Right forelimb (tissue), 1 donor: ENCODE measurements at regions not wholly inside any gene's neighbourhood (a gene's known extent, or its start where the extent isn't known, plus 50 kb on each side); places are given as distances from the start of the nearest gene placed in this dataset.
"Not testable (repeated sequence)": the region's sequence is repeated elsewhere in the genome, so short reads cannot be mapped to it uniquely, and the experiment has no call there.

ENCODE experiments used
- DNase-seq: peaks from one replicate; pipeline ENCODE4 v3.0.0-alpha.2; 2018

DNA sequence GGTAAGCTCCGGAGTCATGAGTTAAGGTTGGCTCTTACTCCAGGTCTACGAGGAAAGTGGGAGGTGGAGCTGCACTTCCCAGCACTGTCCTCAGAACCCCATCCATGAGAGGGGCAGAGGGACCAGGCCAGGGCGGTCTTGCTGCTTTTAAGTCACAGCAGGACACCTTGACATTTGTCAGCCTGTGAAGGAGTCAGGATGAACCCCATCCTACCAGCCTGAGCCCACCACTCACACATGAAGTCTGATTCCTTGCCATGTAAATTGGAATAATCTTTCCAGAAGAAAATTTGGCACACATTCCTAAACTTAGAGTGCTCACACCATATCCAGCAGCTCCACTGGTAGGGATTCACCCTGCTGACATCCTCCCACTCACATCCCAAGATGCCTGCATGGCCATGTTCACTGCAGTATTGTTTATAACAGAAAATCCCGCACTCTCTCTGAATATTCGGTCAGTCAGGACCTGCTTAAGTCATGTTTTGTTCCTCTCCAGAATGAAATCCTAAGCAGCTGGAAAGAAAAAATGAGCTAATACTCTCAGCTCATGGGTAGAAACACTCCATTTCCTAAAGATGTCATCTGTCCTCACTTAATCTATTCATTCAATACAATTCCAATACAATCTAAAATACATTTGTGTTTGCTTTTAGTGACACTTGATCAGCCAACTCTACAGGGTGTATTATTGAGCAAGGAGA is 79.3 kb upstream of the COL5A1 start:
- DNase-seq: no peak

DNA sequence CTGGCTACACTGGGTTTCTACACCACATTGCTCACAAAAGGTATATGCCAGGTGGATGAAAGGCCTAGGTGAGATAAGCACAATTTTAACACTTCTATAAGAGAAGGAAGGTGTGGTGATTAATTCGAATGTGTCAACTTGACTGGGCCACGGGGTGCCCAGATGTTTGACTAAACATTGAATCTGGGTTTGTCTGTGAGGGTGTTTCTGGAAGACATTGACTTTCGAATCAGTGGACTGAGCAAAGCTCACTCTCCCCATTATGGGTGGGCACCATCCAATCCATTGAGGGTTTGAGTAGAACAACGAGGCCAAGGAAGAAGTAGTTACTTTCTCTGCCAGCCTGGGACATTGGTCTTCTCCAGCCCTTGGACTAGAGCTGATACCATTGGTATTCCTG is 78.2 kb upstream of the COL5A1 start:
- DNase-seq: no peak

DNA sequence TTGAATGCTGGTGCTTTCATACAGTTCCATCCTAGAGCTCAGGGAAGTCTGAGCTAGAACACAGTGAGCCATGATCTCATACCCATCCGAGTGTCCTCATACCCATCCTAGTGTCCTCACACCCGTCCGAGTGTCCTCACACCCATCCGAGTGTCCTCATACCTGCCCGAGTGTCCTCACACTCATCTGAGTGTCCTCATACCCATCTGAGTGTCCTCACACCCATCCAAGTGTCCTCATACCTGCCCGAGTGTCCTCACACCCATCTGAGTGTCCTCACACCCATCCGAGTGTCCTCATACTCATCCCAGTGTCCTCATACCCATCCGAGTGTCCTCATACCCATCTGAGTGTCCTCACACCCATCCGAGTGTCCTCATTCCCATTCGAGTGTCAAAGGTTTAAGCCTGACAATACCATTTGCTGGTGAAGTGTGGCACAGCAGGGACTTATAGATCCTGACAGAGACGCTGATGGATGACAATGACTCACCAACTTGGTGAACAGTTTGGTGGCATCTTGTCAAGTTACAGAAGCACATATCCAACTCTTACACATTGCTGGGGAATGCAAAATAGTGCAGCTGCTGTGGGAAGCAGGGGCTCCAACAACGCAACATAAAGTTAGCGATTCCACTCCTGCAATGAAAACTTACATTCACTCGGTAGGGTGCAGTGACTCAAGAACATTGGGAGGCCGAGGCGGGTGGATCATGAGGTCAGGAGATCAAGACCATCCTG is 77.0 kb upstream of the COL5A1 start:
- no peak for DNase-seq

DNA sequence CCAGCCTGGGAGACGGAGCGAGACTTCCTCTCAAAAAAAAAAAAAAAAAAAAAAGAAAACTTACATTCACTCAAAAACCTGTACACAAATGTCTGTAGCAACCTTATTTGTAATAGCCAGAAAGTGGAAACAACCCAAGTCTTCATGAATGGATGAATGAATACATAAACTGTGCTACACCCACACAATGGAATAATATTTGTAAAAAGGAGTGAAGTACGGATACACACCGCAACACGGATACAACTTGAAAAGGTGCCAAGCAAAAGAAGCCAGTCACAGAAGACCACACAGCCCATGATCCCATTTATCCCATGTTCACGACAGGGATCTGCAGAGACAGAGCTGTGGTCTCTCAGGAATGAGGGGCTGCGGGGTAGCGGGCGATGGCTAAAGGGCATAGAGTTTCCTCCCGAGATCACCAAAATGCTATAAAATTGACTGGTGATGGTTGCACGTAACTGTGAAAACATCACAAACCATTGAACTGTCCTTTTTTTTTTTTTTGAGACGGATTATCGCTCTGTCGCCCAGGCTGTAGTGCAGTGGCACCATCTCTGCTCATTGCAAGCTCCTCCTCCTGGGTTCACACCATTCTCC is 76.2 kb upstream of the COL5A1 start:
- DNase-seq: no peak

DNA sequence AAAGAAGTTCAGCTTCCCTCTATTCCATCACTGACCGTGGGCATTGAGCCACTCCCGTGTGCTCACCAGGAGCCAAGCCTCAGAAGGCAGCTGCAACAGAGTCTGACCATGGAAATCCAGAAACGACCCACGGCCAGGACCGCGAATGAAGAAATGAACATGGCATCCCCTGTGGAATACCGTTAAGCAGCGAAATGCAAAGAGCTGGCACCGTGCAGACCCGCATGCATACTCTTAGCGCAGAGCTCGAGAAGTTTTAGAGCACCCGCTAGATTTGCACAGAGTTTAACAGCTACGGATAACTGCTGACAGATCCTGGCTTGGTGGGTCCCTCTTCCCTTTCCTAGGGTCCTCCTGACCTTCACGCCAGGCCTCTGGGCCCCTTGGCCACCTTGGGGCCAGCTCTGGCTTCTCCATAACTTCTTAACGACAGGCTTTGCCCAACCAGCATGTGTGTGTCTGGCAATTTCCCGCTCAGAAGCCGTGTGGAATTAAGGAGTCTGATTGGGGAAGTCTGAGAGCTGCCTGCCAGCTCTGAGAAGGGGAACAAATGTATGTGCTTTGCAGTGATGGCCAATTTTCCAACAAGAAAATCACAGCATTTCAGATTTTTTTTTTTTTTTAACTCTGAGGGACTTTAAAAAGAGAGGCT is 75.3 kb upstream of the COL5A1 start:
- DNase-seq: no peak

DNA sequence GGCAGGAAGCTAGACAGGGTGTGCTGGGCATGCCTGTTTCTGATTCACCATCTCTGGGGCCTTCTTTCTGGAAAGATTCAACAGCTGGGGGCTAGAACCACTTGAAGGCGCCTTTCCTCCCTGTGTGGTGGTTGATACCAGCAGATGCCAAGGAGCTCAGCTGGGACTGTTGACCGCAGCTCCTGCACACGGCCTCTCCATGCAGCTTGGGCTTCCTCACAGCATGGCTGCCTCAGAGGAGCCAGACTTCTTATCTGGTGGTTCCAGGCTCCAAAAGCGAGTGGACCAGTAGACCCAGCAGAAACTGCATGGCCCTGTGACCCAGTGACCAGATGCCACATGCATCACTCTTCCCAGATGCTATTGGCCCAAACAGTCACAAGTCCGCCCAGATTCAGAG is 74.7 kb upstream of the COL5A1 start:
- DNase-seq: no peak

DNA sequence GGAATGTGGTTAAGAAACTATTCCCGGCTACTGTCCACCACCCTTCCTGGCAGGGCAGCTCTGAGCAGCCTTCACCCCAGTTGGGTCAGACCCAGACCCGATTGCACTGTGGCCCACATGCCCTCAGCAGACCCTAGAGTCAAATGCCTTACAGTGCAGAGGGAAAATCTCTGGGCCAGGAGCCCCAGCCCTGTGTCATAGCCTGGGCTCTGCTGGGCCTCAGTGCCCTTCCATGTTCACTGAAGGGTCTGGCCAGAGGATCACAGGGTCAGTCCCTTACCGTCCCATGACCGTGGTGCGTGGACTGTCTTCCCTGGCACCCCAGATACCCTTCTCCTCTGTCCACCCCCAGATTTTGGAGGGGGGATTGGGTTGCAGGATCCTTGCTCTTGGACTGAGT is 73.5 kb upstream of the COL5A1 start:
- no peak for DNase-seq

DNA sequence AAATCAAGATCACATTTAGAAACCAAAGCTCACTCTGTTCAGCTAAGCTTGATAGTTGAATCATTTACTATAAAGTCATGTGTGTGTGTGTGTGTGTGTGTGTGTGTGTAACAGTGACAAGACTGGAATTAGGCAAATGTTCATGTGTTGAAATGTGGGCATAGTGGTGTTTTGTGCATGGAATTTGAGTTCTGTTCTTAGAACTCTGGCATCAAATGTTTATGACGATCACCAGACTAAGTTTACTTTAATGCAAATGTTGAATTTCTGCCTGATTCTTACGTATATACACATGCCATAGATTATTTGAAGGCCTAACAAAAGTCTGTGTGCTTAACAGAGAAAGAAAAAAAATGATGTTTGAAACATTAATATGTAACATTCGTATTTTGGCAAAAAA is 72.8 kb upstream of the COL5A1 start:
- no peak for DNase-seq

DNA sequence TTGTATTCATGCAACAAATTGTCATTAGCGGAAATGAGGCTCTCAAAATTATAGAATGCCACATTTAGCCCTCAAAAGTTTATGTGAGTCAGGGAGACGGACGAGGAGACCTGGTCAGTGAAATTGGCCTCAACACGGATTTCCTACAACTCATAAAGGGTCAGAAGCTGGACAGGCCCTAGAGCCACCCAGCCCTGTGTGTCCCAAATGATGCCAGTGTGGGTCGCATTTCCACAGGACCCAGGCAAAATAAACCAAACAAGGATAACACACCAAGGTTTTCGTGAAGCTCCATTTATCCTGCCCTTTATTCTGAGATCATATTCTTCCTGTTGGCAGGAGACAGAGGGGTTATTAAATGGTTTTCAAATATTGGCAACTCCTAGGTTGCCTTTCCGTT is 72.0 kb upstream of the COL5A1 start:
- DNase-seq: no peak

DNA sequence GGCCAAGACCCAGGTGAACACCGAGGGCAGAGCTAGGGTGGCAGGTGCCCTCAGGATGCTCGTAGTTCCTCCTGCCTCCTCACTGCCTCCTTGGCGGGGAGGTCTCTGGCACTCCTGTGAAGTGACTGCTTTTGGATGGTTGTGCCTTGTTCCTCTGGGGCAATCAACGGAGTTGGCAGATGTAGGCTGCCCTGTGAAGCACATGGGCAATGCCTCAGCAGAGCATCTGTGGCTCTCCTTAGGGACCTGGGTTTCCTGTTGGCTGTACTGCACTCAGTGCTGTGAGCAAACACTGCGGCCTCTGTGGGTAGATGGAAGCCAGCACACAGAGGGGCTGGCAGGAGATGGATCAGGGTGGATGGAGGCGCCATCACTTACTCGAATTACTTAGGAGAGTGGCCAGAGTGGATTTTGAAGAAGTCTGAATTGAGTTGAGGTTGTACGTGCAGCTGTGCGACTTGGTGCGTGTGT is 71.4 kb upstream of the COL5A1 start:
- peak; percentile 78 for DNase-seq

DNA sequence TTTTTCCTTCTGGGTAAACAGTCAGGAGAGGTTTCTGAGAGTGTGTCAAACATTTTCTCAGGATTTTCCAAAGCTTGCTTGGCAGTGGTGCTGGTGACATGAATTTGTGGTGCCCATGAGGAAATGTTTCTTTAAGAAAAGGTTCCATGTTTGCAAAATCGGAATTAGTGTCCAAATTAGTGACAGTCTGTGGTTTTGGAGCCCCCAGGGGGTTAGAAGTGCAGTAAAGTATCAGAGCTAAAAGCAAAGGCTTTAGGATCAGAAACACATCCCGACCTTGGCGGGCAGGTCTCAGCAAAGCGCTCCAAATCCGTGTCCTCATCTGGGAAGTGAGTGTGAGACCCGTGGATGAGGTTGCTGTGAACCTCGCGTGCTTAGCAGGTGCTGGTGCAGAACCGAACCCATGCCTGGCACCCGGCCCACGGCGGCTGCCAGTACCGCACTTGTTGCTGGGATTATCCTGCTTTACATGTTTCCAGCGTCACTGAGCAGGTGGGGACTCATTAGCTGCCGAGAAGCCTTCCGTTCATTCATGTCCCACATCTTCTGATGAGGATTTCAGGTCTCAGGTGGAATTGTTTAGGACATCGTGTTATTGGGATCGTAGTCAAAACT is 70.8 kb upstream of the COL5A1 start:
- no peak for DNase-seq

DNA sequence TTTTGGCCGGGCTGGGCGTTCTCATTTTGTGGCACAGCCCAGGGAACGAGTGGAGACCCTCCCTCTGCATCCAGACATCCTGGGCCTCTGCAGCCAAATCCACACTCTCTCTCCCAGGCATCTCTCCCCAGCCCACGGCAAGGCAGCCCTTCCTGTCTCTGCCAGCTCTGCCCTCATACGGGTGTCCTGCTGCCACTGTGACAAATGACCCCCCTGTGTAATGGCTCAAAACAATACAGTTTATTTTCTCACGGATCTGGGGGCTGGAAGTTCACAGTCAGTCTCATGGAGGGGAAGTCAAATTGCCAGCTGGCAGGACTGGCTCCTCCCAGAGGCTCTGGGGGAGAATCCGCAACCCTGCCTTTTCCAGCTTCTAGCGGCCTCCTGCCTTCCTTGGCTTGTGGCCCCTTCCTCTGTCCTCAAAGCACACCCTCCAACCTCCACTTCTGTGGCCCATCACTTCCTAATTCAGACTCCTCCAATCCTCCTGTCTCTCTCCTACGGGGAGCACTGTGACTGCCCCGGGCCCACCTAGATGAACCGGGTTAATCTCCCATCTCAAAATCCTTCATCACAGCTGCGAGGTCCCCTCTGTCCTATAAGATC is 70.2 kb upstream of the COL5A1 start:
- DNase-seq: no peak

DNA sequence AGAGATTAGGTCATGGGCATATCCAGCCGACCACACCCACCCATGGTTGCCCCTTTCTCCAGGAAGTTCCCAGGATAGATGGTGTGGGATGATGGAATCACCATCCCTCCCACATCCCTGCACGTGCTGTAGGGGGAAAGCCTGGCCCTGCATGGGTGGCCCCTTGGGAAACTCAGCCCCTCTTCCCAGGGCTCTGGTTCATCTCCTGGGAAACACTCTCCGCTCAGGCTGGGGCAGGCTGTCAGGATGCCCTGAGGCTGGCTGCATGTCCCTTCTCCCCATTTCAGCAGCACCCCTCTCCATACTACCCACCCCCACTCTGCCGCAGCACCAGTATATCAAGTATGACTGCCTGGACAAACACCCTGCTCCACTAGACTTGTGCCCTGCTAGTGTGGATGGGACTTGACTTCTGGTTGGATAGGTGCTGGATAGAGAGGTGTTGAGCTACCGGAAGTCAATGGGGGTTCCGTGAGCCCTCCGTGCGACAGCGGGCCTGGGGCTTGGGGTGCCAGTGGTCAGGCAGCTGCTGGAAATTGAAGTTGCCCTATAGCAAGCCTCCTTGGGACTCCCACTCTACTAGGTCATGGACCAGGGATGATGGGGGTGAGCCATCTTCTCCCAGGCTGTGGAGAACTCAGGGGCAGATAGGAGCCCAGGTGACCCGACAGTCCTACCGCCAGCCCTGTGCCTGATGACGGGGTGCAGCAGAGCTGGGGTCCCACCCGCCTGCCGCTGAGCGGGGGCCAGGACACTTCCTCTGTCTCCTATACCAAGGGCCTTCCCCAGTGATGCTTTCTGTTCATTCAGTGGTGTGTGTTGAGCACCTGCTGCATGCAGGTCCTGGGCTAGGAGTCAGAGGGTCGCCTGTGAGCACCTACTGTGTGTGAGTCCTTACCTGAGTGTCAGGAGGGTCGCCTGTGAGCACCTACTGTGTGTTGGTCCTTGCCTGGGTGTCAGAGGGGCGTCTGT is 69.4 kb upstream of the COL5A1 start:
- DNase-seq: no peak

DNA sequence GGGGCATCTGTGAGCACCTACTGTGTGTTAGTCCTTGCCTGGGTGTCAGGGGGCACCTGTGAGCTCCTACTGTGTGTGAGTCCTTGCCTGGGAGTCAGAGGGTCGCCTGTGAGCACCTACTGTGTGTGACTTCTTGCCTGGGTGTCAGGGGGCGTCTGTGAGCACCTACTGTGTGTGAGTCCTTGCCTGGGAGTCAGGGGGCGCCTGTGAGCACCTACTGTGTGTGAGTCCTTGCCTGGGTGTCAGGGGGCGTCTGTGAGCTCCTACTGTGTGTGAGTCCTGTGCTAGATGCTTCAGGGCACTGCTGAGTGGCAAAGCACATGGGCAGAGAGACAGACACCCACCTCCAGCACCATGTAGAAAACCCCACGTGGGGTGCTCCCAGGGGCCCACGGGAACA is 66.9 kb upstream of the COL5A1 start:
- DNase-seq: not testable (repeated sequence)

DNA sequence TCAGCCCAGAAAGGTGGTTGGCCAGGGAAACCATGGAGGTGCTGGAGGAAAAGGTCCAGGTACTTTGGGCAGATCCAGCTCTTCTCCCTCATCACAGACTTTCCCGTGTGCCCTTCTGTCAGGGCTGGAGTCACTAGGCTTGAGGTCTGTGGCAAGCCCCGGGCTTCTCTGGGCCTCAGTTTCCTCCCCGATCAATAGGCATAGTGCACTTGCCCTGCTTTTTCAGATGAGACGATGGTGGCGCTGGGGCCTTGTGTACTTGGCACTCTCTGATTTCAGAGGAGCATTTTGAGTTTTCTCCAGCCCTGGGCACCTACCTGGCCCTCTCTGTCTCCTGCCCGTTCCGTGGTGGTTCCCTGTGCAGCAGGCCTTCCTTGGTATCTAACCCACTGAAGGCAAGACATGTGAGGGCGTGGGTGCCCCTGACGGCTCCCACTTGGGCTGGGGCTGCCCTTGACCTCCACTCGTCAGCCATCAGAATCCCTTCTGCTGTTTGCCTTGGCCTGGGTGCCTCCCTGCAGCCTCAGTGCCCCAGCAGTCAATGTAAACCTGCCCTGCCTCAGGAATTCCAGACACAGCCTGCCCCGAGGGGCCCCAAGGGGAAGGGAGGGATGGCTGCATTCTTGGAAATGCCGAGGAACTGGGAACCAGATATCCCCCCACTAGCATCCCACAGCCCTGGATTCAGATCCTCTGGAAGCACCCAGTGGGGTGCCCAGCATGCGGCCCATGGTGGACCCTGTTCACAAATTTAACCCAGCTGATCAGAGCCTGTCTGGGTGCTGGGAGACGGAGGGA is 66.3 kb upstream of the COL5A1 start:
- DNase-seq: no peak

DNA sequence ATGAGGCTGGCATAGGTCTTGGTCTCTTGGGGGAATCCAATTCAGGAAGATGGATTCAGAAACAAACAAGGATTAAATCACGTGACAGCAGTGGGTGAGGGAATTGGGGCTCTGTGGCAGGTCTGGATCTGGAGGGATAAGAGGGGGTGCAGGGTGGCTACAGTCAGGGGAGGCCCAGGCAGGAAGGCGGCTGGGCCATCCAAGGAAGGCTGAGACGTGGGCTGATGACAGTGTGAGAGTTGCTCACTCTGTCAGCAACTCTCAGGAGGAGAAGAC is 65.8 kb upstream of the COL5A1 start:
- no peak for DNase-seq

DNA sequence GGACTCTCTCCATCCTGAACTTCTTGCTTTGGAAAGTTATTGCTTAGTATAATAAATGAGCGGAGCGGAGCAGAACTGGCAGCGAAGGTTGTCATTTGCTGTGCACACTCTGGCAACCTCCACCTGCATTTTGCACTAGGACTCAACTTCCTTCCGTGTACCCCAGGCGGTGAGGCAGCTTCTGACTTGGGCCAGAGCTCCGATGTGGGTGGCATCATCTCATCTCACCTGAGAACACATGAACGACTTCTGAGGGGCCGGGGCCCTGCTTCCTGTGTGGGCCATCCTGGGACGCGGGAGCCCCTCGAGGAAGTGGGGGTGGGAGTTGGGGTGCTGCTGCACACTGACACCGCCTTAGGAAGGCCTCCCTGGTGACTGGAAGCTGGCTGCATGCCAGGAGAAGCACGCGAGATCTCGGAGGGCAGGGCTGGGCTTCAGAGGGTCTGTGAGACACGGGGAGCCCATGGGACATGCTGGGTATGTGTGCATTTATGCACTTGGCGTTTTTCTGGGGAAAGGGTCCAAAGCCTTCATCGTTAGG is 56.5 kb upstream of the COL5A1 start:
- DNase-seq: no peak

DNA sequence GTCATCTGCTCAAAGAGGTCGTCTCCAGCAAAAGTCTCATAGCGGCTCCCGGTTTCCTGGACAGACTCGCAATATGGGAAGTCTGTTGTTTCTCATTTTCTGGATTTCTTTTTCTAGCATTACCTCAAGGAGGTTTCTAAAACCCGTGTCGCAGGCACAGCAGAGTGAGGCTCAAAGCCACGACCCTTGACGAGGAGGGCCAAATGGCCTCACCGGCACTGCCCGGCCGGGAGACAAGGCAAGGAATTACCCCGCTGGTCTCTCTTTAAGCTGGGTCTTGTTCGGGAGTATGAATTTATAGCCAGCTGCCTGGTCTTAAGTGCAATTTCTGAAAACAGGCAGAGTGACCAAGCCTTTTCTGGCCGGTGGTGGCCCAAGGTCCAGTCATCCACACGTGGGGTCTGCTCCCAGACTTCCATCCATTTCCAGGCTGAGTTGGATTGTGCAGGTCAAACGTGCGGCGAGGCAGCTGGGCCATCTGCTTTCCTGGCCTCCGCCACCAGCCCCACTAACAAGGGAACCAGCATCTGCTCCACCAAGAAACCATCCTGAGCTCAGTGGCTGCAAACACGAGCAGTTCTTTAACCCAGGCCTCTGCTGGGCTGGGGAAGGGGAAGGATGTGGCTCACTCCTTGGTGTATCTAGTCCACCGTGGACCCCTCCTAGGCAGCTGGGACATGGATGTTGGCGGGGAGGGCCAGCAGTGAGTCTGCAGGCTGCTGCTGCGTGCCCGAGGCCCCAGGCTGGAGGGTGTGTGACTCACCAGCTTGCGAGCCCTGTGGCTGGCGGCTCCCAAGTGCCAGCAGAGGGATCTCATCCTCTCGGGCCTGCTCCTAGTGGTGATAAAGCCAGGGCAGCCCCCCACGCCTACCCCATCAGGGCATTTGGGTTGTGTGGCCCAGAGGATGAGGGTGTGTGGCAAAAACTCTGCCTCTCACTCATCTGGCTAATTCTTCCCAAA is 55.6 kb upstream of the COL5A1 start:
- peak; percentile 44 for DNase-seq

DNA sequence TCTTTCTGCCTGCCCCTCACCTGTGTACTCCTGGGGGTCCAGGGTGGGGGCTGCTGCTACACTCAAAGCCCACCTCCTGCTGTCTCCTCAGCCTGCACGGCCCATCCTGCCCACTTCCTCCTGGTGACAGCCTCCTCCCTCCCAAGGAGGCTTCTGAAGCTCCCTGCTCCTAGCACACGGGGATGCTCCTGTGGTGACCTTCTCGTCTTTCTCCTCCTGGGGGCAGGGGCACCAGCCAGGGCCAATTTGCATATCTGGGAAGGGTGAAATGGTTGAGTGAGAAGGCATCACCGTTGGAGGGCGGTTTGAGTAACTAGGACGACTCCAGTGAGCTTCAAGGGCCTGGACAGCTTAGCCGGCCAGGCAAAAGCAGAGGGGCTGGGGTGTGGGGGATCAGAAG is 51.9 kb upstream of the COL5A1 start:
- DNase-seq: no peak
